GM21360 (cell line): ENCODE measurements at regions not wholly inside any gene's neighbourhood (a gene's known extent, or its start where the extent isn't known, plus 50 kb on each side); places are given as distances from the start of the nearest gene placed in this dataset.
"Not testable (repeated sequence)": the region's sequence is repeated elsewhere in the genome, so short reads cannot be mapped to it uniquely, and the experiment has no call there.

ENCODE experiments used
- ATAC-seq: cut with Tn5 transposase; IDR thresholded peaks from one replicate; pipeline ENCODE4 v1.9.1; 2021; ENCODE audit warnings: mild to moderate bottlenecking, moderate library complexity; ENCODE audit not compliant: unreplicated experiment

DNA sequence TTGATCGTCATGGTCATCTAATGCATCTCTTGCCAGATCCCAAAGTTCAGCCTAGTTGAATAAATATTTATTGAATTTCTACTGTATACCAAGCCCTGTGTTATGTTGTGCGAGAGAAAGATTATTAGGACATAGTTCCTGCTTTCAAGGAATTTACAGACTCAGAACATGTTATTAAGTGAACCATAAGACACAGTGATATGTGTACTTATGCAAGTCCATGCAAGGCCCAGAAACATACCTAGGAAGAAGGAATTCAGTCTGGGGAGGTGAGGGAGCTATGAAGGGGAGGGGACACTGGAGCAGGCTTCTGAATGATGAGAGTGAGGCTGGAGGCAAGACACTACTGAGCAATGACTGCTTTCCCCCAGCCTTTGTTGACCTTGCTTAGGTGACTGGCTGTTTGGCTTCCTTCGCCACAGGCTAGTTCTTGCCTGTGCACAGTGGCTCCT lies 81.4 kb downstream of the ACAA2 start:
- no peak for ATAC-seq

DNA sequence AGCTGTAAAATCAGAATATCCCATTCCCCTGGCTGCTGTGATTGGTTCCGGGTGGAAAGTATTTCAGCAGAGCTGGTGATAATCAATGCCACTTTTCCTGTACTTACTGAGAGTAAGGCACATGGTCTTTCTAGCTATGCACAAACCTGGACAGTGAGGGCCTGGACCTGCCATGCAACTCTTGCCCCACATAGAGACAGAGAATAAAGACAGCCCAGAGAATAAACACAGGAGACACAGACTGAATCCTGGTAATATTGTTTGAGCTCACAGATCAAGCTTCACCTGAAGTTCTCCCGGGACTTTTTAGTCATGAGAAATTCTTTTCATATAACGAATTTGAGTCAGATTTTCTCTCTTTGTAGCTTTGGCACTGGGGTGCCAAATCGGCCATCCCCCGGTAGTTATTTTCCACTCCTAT lies 81.9 kb downstream of the ACAA2 start:
- no peak for ATAC-seq

DNA sequence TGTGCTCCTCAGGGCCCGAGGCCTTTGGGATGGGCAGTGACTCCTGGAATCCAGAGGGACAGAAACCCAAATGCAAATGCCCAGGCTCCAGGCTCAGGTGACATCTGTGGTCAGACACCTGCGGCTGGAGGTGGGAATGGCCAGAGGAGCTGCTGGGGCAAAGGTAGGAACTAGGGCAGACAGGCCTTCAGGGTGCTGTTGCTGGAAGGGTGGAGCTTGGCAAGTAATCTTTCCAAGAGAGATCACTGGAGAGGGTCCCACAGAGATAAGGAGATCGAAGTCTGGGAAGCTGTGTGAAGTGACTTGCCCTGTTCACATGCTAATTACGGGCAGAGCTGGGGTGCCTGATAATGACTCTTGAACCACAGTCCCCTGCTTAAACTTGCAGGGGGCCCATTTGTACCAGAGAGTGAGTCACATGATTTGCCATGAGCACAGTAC lies 82.4 kb downstream of the ACAA2 start:
- no peak for ATAC-seq

GRCh38 chr18:49728542-49728941 lies 84.8 kb downstream of the ACAA2 start:
- ATAC-seq, result no peak

- no peak for ATAC-seq
Observed at GRCh38 chr18:49727816-49728215, 85.5 kb downstream of the ACAA2 start.

- ATAC-seq, result no peak
Observed at GRCh38 chr18:49726675-49726963, 86.7 kb downstream of the ACAA2 start.

GRCh38 chr18:49725809-49726674 lies 87.3 kb downstream of the ACAA2 start:
- no peak for ATAC-seq

GRCh38 chr18:49723648-49724180 lies 89.6 kb downstream of the ACAA2 start:
- ATAC-seq, result peak; percentile 67

DNA sequence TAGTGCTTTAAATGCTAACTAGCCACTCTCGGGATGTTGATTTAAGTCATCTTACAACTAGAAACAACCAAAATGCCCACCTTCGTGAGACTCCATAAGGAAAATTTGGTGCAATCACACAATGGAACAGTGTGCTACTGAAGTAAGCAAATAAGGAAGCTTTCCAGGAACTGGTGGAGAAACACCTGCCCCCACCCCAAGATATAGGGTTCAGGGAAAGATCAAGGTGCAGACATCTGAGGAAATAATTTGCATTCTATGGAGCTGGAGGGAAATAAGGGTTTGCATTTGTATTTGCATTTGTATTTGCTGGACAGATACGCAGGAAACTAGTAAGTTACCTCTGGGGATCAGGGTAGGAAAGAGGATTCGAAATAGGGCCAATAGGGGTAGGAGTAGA lies 90.9 kb downstream of the ACAA2 start:
- ATAC-seq, result no peak

- ATAC-seq, result no peak
Observed at GRCh38 chr18:49721981-49722380, 91.4 kb downstream of the ACAA2 start.

GRCh38 chr18:49720944-49721343 lies 92.4 kb downstream of the ACAA2 start:
- not testable (repeated sequence) for ATAC-seq

GRCh38 chr18:49717617-49718016 lies 95.7 kb downstream of the ACAA2 start:
- ATAC-seq, result no peak

DNA sequence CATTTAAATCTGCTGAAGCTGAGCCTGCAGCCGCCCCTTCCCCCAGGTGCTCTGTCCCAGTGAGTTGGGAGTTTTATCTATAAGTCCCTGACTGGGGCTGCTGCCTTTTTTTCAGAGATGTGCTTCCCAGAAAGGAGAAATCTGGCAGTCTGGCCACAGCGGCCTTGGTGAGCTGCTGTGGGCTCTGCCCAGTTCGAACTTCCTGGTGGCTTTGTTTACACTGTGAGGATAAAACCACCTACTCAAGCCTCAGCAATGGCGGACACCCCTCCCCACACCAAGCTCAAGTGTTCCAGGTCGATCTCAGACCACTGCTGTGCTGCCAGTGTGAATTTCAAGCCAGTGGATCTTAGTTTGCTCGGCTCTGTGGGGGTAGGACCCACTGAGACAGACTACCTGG lies 97.3 kb downstream of the ACAA2 start:
- no peak for ATAC-seq

DNA sequence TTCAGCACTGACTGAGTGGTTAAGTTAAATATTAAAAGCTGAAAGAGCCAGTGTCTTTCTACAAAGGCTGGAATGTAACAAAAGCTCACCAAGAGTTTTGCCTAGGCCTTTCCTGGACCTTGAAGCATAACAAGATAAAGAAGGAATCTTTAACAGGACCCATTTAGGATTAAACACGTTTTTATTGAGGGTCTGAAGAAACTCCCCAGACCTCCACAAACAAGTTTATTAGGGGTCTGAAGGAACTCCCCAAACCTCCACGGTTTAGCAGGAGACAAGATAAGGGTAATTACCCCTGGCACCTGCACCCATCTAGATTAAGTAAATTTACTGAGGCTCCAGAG lies 104.0 kb downstream of the ACAA2 start:
- ATAC-seq, result no peak

DNA sequence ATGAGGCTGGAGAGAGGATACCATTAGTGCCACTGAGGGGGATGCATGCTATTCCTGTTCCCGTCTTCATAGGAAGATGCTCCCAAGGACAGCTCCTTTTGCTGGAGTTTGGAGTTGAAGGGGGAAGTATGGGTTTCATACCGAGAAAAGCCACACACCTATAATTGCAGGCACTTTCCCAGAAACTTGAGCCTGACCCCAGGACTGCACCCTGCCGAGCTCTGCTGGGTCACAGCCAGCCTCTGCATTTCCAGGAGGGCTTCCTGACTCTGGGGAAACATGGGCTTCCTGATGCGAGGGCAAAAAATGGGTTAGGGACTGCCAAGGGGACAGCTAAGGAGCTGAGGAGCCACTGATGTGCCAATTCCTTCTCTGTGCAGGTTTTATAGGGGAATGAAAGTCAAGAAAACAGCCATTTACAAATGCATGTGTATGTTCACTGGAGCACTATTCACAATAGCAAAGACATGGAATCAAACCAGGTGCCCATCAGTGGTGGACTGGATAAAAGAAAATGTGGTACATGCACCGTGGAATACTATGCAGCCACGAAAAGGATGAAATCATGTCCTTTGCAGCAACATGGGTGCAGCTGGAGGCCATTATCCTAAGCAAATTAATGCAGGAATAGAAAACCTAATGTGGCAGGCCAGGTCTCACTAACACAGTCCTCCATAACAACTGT lies 104.5 kb downstream of the ACAA2 start:
- no peak for ATAC-seq

DNA sequence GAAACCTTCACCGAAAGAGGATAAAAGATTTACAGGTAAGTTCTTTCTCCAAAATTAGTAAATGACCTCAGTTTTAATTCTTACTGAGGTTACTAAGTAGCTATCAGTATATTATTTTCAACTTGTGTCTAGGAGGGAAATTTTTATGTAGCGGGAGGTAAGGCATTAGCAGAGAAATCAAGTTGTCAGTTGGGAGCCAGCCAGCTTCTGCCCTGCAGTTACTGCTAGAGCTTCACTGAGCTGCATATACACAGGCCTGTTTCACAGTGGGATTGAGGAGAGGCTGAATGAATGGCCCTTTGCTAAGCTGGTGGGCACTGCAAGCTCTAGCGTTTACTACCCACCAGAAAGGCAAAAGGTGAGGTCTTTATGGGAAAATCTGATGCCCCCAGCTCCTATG lies 105.7 kb downstream of the ACAA2 start:
- ATAC-seq, result no peak

DNA sequence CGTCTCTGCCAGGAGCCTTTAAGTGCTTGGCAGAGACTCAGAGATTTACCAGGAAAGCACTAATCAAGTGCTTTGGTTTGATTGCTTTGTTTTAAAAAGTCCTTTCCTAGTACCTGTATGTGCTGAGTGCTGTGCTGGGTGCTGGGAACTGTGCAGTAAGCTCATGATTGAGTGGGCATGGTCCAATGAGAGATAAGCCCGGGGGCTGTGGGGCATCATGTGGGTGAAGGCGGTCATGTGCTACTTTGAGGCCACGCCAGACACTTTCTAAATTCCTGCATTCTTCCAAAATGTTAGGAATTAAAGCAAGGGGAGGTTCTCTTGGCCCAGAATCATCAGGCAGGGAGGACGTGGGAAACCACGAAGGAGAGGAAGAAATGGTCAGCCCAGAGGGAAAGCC lies 109.0 kb downstream of the ACAA2 start:
- ATAC-seq, result no peak

DNA sequence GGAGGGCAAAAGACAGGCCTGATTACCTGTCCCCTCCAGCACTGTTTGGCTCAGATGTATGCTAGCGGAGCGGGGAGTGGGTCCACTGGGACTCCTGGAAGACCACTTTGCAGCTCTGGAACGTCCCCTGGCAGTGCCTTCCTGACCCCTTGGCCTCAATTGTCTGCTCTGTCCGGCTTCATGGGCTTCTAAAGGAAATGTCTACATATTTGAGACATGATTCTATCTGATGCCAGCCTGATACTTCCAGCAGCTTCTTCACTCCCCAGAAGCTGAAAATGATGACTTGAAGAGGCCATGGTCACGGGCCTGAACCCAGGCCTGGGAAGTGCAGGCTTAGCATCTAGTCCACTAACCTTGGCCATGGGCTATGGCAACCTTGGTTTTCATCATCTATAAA lies 112.1 kb downstream of the ACAA2 start:
- no peak for ATAC-seq

- ATAC-seq, result no peak
Observed at GRCh38 chr18:49699303-49699702, 114.0 kb downstream of the ACAA2 start.

DNA sequence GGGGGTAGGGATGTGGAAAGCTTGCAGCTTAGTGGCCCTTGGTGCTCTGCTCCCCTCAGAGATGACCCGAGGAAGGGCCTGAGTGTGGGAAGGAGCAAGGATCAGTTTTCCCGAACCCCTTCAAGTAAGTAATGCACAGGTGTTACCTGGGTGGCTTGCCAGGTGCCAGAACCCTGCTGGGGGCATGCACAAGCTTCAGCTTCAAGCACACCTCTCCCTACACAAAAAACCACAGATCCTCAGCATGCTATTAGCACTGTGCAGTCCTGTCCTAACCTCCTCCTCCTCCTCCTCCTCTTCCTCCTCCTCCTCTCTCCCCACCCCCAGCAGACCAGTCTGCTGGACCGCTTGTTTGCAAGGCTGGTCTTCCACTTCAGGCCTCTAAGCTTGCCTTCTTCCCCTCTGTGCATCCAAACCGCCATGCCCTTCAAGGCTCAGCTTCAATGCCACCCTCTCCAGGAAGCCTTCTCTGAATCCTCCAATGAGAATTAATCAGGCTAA lies 114.8 kb downstream of the ACAA2 start:
- ATAC-seq, result no peak

GRCh38 chr18:49697757-49698524 lies 115.4 kb downstream of the ACAA2 start:
- no peak for ATAC-seq
